T-helper 1 cell treated with Interleukin-12 subunit alpha and Interleukin-12 subunit beta and Interleukin-4 antibody, amounts not matched to agents 30 ng/mL and 1 ng/mL, for 36 hours (primary cell): ENCODE measurements at regions not wholly inside any gene's neighbourhood (a gene's known extent, or its start where the extent isn't known, plus 50 kb on each side); places are given as distances from the start of the nearest gene placed in this dataset.

Experiments used
- intact Hi-C: fragments of 100-400 bp; cut with micrococcal nuclease; formaldehyde crosslinking; loops from one replicate; pipeline ENCODE4 v1.15.1; 2024

DNA sequence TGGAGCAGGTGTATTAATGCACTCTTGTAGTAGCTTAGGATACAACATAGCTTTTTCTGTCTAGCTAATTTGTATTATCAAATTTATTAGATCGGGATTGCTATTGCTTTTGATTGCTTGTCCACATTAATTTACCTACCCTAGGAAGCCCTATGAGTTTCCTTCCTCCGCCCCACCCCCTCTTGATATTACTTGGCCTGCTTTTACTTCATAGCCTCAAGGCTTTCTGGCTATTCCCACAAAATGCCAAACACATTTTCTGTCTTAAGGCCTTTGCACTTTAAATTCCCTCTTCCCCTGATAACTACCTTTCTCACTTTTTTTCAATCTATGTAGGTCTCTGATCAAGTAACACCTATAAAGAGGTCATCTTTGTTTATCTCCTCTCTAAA, 99.1 kb upstream of the PRSS16 start:
- intact Hi-C loops: loop anchor here (5.0 kb wide), 1 partner anchor 966 kb away; a partner anchor contains a TSS

DNA sequence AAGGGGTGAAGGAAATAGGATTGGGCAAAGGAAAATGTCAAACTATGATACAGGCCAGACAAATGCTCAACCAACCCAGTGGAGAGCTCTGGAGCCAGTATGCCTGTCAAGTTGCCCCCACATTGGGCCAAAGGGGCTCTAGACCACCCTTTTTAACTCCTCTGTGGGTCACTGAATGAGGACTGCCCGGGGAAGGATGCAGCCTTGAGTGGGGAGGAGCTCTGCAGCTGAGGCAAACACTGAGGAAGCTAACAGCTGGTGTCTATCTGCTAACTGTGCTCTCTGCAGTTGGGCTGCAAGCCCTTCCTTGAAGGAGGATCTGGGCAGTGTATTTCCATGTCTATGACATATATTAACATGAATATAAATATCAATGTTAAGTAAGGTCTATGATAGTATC, 98.4 kb upstream of the PRSS16 start:
- intact Hi-C loops: loop anchor here (5.0 kb wide), 1 partner anchor 967 kb away; a partner anchor contains a TSS

DNA sequence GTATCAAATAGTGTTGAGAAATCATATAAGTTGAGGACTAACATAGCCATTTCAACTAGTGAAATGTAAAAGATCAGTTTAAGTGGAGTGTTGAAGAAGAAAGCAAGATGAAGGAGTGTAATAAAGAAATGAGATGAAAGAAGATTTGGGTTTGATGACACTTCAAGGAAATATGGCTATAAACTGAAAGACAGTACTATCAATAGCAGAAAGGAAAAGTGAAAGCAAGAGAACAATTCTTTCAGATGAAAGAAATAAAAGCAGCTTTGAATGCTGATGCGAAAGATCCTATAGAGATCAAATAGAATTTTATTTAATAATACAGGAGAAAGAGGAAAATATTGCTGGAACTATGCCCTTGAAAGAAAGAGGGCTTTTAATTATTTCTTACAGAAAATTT, 92.8 kb upstream of the PRSS16 start:
- intact Hi-C loops: no loop called here

DNA sequence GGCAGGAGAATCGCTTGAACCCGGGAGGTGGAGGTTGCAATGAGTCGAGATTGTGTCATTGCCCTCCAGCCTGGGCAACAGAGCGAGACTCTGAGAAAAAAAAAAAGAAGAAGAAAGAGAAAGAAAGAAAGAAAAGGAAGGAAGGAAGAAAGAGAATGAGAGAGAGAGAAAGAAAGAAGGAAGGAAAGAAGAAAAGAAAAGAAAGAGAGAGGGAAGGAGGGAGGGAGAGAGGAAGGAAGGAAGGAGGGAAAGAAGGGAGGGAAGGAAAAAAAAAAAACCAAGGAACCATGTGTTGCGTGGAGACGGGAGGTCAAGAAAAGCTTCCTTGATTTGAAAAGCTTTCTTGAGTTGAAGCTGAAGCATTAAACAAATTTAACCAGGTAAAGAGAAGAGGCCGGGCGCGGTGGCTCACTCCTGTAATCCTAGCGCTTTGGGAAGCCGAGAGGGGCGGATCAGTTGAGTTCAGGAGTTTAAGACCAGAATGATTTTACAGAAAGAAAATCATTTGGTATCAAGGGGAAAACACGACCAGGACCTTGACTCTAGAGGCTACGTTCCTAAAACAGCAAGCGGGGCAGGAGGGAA, 90.5 kb upstream of the PRSS16 start:
- intact Hi-C loops: loop anchor here (1.0 kb wide), 1 partner anchor 10 kb away; a partner anchor contains a TSS

DNA sequence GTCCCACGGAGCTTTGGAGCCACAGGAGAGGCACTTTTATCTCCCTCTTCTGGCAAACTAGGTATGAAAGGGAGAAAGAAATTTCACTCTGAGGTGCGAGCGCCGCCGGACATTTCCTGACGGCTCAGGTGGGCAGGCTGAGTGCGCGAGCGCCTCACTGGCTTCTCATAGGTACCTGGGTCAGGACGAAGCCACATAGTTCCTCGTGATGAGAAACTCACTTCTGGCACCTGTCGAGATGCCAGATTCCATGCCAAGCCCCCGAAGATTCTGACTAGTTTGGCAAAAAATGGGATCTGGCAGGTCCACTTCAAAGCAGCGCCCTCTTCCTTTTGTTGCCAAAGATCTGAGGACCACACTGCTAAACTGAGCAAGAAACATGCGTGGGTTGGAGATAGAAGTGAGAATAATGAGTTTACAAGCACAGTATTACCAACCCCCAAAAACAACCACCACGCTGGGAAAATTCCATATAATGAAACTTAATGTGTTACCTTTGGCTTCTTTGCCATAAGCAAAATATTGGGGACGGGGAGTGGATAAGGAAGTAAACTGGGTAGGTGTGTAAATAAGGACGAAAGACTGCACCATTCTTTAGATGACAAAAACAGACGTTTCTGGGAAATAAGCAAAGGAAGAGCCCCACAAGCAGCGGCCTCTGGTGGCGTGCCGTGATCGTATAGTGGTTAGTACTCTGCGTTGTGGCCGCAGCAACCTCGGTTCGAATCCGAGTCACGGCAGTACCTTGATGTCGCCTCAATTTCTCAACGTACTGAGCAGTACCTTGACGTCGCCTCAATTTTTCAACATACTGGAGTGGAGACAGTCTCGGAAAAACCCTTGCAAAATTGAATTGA, 89.8 kb upstream of the PRSS16 start:
- intact Hi-C loops: loop anchor here (1.0 kb wide), 7 partner anchors 10 to 596 kb away; a partner anchor contains a TSS

DNA sequence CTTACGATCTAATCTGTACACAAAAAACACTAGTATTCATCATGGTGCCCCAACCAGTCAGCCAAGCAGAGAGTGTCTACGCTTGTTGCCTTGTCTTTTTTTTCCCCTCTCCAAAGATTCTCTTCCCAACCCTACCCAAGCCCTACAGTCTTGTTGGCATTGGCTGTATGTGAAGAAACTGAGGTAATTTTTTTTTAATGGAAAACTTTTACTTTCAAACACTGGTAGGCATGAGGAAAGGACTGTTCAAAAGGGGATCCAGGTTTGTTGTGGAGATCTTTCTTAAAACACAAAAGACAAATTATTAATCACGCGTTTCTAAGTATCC, 89.2 kb upstream of the PRSS16 start:
- intact Hi-C loops: loop anchor here (1.0 kb wide), 6 partner anchors 19 to 595 kb away; a partner anchor contains a TSS

DNA sequence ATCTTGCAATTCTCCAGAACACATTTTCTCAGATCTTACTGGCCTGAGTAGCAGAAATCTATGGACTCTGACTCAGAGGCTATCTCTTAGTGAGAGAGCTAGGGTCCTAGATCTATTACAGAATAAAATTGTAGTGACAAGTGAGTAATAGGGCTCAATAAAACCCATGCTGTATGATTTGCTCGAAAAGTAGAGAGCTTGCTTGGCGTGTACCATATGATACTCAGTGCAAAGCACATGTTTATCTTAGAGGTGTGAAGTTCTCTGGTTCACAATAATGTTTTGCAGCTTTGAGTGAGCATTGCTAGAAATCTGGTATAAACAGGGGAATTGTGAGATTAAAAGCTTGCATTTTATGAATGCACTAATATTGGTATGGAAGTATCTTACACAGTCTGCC, 87.8 kb upstream of the PRSS16 start:
- intact Hi-C loops: loop anchor here (5.0 to 10.0 kb wide), 2 partner anchors 528 to 1195 kb away; no protein-coding TSS in a partner anchor

DNA sequence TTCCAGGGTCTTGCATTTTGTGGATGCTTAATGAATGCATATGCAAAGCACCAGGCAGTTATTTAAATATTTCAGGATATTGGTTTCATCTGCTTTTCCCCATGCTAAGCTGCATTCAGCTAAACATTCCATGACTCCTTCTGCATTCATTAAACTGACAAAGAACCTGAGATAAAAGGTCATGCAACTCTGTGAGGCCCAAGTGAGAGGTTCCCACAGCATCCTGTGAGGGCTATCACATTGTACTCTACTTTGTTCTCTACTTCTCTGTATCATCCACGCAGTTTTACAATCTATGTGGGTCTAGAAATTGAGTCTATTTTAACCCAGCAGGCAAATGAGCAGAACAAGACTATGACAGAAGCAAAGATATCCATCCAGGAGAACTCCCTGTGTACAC, 86.4 kb upstream of the PRSS16 start:
- intact Hi-C loops: loop anchor here (1.0 to 10.0 kb wide), 3 partner anchors 151 to 1194 kb away; partner anchors contain the start of gene POM121L2

DNA sequence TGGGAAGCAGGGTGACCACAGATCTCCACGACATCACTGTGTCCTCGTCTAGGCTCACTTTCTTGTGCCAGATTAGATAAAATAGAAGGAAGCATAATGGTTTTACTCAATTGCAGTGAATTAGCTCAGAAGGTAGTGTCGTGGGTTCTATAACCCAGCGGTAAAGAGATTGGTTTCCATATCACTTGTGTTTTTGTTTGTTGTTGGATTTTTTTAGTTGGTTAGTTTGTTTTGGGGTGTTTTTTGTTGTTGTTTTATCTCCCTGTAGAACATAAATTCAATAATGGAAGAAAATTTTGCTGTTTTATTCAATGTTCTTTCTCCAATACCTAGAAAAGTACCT, 85.9 kb upstream of the PRSS16 start:
- intact Hi-C loops: loop anchor here (1.0 to 10.0 kb wide), 3 partner anchors 151 to 1193 kb away; partner anchors contain the start of gene POM121L2

DNA sequence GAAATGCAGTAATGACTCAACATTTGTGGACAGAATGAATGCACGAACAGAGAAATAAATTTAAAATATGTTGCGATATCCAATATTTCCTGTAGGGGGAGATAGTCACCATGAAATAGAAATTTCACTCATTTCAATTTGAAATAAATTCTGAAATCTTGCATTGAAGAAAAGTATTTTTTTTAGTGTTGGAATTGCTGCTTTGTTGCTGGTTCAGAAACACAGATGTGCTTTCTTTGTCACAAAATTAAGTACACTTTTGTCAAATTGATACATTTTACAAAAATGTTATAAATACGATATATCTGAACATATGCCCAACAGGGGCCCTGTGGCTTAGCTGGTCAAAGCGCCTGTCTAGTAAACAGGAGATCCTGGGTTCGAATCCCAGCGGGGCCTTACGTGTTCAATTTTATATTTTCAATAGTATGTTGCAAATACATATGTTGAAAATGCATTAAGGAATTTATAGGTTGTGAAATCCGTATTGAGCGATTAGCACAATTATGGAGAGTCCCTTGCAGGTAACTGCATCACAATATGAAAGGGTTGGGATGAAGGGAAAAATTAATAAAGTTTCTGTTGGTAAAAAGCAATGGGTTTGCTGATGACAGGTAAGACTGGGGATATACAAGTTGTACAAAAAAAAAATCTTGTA, 85.4 kb upstream of the PRSS16 start:
- intact Hi-C loops: loop anchor here (1.0 to 10.0 kb wide), 7 partner anchors 15 to 1193 kb away; partner anchors contain the start of gene POM121L2

DNA sequence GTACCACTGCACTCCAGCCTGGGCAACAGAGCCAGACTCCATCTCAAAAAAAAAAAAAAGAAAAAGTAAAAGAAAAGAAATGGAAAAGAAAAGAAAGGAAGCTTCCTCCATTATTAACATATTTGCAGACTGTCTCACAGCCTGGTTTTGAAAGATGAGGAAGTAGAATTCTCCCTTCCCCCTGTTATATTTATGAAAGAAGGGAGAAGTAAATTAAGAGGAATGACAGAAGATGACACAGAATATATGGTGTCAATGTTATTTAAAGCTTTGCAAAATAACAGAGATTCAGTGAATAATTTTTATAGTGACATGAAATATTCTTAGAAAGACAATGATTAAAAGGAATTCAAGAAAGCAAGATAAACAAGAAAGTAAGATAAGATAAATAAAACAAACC, 83.7 kb upstream of the PRSS16 start:
- intact Hi-C loops: loop anchor here (5.0 to 10.0 kb wide), 2 partner anchors 523 to 1191 kb away; no protein-coding TSS in a partner anchor

DNA sequence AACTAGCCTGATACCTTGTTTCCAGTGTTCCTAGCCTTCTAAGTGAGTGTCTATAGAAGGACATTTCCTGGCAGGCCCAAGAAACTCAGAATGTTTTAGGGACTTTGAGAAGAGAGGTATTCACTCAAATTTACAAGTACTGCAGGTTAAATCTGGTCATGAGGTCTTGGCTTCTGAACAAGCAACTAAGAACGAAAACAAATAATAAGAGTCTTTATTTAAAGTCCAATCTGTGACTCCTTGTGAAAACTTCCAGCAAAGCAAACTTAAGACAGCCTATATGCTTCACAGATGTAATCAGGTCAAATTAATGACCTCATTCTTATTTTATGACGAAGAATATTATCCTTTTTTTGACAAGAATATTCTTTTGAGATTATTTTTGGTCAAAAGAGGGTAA, 79.4 kb upstream of the PRSS16 start:
- intact Hi-C loops: loop anchor here (10.0 kb wide), 1 partner anchor 1187 kb away; no protein-coding TSS in a partner anchor

DNA sequence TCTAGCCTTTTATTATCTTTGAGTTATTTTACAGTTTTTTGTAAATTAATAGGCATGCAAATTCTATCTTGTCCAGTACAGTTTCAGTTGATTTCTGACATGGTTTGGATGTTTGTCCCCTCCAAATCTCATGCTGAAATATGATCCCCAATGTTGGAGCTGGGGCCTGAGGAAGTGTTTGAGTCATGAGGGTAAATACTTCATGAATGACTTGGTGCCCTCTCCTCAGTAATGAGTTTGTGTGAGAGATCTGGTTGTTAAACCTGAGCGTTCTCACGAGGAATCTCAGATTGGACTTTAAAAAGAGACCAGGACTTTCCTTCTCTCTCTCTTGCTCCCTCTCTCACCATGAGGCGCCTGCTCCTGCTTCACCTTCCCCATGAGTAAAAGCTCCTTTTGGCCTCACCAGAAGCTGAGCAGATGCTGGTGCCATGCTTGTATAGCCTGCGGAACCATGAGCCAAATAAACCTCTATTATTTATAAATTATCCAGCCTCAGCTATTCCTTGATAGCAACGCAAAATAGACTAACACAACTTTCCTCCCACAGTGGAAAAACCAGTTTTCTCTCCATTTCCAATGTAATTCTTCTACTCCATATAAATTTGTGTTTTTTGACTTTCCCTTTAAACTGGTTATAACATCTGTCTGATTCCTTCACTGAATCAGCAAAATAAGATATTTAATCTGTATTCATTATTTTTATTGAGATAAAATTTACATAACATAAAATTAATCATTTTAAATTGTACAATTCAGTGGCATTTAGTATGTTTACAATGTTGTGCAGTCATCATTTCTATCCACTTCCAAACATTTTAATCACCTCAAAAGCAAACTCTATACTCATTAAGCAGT, 78.7 kb upstream of the PRSS16 start:
- intact Hi-C loops: loop anchor here (10.0 kb wide), 1 partner anchor 1186 kb away; no protein-coding TSS in a partner anchor

DNA sequence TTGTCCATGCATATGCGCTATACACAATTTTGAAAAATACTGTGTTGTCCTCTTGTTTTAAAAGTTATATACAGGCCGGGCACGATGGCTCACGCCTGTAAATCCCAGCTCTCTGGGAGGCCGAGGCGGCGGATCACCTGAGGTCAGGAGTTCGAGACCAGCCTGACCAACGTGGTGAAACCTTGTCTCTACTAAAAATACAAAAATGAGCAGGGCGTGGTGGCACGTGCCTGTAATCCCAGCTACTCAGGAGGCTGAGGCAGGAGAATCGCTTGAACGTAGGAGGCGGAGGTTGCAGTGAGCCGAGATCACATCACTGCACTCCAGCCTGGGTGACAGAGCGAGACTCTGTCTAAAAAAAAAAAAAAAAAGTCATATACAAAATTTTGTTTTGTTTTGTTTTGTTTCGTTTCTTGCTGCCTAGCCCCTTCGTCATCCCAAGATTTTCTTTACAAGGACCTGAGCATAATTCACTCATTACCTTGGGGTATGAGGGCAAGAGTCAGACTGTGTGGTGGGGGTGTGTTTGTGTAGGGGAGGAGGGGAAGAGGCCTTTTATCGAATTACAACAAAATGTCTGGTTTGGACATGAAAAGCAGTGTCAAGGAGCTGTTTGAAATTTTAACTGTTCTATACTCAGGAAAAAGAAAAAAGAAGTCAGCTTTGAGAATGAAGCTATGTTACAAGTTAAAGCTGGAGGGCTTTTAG, 74.8 kb upstream of the PRSS16 start:
- intact Hi-C loops: loop anchor here (10.0 kb wide), 1 partner anchor 1692 kb away; no protein-coding TSS in a partner anchor

DNA sequence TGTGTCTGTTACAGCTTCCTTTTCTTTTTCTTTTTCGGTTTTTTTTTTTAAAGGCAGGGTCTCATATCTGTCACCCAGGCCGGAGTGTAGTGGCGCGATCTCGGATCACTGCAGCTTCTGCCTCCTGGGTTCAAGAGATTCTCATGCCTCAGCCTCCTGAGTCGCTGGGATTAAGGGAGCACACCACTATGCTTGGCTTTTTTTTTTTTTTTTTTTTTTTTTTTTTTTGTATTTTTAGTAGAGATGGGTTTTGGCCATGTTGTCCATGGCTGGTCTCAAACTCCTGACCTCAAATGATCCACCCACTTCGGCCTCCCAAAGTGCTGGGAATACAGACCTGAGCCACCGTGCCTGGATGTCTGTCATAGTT, 74.3 kb upstream of the PRSS16 start:
- intact Hi-C loops: loop anchor here (10.0 kb wide), 1 partner anchor 1692 kb away; no protein-coding TSS in a partner anchor

DNA sequence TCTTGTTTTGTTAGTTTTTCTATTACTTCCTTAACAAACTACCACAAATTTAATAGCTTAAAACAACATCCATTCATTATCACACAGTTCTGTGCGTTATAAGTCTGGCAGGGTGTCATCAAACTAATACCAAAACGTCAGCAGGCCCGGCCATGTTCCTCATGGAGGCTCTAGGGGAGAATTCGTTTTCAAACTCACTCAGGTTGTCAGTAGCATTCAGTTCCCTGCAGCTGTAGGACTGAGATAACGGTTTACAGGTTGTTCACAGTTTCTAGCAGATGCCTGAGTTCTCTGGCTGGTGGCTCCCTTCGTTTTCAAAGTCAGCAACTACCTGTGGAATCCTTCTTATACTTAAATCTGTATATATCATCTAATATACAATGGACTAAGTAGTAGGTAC, 72.5 kb upstream of the PRSS16 start:
- intact Hi-C loops: loop anchor here (5.0 to 10.0 kb wide), 3 partner anchors 962 to 1767 kb away; no protein-coding TSS in a partner anchor

DNA sequence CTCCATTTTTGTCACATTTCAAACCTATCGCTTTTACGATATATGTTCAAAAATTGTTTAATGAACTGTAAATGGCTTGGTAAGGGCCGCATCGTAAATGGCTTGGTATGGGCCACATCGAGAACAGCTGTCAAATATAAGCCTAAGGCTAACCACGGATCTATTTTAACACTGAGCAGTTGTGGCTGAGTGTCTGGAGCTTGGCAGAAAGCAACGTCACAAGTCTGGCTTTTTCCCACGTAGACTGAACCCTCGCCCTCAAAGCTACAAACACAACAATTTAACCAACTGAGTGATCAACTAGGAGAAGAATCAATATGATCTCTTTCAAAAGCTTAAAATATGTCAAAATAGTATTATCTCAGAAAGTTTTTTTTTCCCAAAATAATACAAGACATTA, 71.4 kb upstream of the PRSS16 start:
- intact Hi-C loops: loop anchor here (5.0 to 10.0 kb wide), 3 partner anchors 961 to 1766 kb away; no protein-coding TSS in a partner anchor

DNA sequence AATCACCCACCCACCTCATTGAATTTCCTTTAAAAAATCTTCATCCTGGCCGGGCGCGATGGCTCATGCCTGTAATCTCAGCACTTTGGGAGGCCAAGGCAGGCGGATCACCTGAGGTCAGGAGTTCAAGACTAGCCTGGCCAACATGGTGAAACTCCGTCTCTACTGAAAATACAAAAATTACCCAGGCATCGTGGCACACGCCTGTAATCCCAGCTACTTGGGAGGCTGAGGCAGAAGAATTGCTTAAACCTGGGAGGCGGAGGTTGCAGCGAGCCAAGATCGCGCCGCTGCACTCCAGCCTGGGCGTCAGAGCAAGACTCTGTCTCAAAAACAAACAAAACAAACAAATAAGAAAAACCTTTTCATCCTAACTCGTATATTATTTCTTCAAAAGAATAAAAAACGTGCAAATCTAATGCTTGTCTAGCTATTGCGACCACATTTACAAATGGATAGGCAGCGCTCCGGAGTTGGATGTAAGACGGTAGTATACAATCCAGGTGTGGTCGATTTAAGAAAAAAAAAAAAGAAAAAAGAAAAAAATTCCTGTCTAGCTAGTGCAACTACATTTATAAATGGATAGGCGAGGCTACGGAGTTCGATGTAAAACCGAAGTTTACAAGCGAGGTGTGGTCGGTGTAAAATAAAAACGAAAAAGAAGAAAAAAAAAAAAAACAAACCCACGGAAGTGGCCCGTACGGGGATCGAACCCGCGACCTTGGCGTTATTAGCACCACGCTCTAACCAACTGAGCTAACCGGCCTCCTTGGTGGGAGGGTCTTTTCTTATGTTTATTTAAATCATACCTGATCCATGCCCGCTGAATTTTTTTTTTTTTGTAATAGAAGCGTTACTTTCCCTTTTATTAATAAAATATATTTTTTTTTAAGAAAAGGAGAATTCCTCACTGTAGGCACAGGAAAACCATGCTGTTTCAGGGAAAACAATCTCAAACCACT, 70.7 kb upstream of the PRSS16 start:
- intact Hi-C loops: loop anchor here (1.0 to 10.0 kb wide), 13 partner anchors 11 to 1765 kb away; a partner anchor contains a TSS
